Germinal center (tissue), 1 donor: ENCODE measurements at regions not wholly inside any gene's neighbourhood (a gene's known extent, or its start where the extent isn't known, plus 50 kb on each side); places are given as distances from the start of the nearest gene placed in this dataset.
"Not testable (repeated sequence)": the region's sequence is repeated elsewhere in the genome, so short reads cannot be mapped to it uniquely, and the experiment has no call there.

Source experiments
- DNase-seq: peaks from one replicate; pipeline ENCODE4 v3.0.0; 2012; ENCODE audit warnings: mixed read lengths, low spot score

DNA sequence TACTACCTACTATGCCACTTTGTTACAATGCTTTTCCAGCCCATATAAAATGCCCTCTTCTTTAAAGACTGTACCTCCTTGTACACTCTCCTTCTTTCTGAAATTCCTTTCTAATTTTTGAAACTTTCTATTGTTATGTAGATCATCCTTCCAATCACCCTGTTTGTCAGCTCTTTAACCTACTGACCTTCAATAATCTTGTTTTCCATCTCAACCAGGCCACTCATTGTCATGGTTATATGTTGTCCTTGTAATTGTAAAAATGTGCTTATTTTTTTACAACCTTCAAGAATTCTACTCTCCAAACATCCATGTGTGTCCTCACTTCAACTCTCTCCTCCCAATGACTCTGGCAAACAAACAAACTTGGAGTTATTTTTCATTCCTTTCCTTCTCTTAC lies 1172.6 kb upstream of the CELF2 start:
- DNase-seq, result no peak

DNA sequence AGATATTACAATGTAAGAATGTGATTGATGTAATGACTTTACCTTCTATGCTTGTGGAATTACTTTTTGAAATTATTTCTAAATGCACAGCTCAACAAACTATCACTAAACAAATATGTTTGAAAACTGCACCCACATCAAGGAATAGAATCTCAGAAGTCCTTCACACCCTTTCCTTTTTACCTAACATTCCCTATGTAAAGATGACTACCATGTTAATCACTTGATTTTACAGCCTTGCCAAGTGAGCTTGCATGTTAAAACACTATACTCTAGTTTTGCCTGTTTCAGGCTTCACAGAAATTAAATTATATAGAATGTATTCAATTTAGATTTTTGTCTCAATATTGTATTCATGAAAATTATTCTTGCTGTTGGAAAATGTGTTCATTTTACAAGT lies 1169.4 kb upstream of the CELF2 start:
- DNase-seq, result no peak

DNA sequence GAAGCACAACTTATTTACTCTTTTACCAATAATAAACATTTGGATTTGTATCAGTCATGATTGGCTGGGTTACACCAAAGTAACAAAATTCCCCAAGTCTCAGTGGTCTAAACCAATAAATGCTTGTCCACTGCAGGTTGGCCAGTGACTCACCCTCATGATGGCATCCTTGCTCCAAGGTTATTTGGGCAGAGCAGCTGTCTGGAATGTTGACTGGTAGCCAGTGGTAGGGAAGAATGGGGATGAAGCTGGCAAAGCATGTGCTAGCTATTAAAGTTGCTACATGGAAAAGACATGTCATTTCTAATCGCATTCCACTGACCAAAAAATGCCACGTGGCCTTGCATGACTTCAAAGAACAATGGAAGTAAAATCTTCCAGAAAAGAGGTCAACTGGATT lies 1168.7 kb upstream of the CELF2 start:
- no peak for DNase-seq

DNA sequence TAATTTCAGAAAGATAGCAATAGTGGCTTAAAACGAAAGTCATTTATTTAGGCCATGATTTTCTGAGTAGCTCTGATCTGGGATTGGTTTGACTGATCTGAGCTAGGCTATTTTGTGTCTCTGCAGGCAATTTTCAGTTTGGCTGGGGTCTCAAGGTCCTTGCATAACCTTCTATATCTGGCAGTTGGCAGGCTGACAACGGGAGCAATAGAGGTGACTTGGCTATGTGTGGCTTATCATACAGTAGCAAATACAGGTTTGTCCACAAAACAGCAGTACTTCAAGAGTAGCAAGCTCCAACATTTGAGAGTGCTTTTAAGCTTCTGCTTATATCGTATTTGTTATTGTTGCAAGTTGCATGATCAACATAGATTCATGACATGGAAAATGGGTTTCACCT lies 1167.3 kb upstream of the CELF2 start:
- no peak for DNase-seq

DNA sequence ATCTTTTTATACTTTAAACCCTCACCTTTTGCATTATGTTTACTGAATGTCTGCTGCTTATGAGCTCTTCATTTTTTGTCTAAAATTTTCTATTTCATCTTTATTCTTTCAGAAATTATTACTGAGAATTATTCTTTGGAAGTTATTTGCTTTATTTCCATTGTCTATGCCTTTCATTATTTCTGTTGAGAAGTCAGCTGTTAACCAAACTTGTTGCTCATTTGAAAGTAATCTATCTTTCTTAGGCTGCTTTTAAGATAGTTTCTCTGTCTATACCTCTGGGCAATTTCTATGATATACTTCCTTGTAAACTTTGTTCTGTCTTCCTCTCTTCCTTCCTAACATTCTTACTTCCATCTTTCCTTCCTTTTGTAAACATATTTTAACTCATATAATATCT lies 1165.9 kb upstream of the CELF2 start:
- DNase-seq, result no peak

DNA sequence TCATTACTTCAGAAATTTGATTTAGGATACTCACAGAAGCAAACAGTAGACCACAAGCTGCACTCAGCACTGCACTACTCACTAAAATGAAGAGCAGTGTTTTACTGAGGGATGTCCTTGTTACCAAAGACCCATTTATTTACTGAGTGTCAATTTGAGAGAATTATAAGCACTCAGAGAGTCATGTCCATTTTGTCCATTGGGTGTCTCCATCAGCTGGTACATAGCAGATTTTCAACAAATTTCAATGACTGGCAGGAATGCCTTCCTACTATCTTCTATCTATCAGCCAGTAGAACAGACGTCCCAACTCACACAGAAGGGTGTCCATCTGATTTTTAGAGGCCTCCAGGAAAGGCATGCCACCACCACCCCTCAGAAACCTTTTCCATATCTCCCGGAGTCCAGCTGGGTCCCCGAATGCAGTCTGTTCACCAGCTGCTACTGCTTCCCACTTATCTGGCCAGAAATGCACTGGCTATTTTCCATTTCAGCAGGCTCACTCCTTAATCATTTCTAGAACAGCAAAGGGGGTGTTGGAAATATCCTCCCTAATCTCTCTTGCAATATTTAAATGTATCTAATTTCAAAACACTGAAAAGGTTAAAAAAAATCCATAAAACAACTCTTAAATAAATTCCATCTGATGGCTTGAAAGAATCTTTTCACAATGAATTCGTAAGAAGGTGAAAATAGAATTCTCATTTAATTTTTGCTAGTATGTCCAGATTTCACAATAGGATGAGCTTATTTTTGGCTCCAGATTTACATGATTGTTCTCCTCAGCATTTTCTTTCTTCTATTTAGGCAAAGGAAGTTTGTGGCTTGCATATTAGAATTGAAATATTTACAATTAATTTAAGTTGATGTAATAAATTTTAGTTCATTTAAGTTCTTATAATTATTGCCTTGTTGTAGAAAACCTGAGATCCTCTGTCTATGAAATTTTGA lies 1164.0 kb upstream of the CELF2 start:
- no peak for DNase-seq

DNA sequence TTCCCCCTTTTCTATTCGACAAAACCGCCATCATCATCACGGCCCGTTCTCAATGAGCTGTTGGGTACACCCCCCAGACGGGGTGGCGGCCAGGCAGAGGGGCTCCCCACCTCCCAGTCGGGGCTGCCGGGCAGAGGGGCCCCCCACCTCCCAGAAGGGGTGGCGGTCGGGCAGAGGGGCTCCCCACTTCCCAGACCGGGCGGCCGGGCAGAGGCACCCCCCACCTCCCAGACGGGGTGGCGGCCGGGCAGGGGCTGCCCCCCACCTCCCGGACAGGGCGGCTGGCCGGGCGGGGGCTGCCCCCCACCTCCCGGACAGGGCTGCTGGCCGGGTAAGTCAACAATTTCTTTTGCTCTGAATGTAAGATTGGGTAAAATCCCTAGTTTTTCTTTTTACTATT lies 1162.2 kb upstream of the CELF2 start:
- DNase-seq, result not testable (repeated sequence)

DNA sequence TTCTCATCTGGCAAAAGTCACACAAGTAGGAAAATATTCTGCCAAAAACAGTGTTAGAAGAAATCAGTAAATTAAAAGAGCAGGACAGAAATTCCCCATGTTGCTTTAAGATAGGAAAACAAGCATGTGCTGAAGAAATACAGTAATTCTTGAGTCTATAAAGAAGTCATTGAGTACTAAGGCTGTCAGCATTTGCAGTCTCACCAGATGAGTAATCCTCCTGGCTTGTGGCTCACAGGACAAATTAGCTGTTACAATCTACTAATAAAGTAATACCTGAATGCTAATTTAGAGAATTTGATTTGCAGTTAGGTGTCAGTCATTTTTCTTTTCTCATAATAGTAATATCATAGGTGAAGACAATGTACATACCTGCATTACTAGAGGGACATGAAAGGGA lies 1158.9 kb upstream of the CELF2 start:
- no peak for DNase-seq

DNA sequence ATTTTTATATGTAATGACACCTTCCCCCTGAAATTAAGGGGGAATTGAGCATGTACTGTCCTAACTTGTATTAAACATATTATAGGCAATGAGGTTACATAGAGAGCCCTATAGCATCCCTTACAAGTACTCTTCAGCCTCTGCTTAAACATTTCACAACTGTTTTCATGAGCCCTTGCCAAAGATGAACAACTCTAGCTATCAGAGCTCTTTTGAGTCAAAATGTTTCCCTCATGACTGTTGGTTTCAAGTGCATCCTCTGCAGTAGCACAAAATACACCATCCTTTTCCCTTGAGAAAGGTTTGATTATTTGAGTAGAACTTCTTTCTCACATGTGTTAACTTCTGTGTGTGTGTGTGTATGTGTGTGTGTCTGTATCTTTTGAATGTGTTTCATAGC lies 1157.6 kb upstream of the CELF2 start:
- no peak for DNase-seq

DNA sequence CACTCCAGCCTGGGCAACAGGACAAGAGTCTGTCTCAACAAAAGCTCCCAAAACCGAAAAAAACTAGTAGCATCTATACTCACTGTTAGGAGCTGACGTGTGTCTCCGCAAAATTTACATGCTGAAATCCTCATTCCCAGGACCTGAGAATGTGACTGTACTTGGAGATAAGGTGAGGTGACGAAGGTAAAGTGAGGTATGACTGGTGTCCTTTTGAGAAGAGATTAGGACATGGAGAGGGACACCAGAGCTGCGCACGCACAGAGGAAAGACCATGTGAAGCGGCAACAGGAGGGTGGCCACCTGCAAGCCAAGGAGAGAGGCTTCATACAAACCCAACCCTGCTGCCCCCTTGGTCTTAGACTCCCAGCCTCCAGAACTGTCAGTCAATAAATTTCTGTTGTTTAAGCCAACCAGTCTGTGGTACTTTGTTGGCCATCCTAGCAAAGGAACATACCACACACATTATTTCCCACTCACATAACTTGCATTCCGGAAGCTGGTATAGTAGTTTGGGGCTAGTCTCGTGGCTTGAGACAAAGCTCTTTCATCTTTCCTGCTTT lies 1154.0 kb upstream of the CELF2 start:
- no peak for DNase-seq

DNA sequence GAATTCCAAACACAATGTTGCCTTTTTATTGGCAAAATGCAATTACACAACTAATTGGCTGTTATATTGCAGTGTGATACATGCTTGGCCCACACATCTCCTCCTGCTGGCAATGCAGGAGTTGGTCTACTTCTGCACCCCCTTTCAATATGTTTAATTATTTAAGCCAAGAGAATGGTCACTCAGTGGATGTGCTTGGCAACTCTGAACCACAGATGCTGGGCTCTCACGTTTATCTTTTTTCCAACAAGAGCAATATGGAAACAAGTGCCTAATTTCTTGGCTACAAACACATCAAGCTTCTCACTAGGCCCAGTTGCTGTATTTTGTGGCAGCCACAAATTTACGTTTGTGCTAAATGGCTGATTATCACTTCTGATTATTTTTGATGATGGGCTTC lies 1149.2 kb upstream of the CELF2 start:
- no peak for DNase-seq

DNA sequence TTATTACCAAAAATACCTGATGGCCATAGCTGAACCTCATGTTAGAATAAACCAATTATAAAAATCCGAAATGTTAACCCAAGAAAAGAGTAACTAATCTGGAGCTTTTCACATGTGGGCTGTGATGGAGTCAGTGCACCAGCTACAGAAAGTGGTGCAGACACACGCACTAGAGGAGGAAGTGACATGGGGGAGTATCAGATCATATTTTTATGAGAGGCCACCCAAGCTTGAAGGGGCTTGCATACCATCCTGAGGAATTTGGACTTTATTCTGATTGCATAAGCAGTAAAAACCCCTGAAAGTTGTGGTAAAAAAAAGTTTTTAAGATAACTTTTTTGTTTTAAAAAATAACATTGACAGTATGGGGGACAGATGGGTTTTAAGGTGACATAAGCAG lies 1148.5 kb upstream of the CELF2 start:
- no peak for DNase-seq

DNA sequence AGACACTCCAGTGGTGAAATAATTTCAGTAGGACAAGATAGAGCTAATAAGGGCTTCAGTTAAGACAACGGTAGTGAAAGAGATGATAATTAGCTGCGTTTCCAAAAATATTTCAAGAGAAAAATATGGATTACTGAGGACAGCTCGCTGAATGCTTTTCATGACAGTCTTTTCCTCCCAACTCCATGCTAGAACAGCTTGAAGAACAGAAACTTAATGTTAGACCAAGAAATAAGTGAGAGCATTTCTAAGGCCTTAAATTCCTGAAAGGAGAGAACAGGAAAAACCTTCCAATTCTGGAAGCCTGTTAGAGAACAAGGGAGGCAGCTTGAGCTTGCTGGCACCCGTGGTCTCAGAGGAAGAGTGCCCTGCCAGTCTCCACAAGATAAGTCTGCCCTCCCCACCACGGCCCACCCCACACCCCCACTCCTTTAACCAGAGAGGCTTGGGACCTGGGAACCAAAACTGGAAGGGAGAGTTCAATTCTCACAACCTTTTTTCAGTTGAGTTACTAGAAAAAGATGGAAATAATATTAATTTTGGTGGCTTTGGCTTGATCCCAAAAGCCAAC lies 1148.0 kb upstream of the CELF2 start:
- DNase-seq, result no peak

DNA sequence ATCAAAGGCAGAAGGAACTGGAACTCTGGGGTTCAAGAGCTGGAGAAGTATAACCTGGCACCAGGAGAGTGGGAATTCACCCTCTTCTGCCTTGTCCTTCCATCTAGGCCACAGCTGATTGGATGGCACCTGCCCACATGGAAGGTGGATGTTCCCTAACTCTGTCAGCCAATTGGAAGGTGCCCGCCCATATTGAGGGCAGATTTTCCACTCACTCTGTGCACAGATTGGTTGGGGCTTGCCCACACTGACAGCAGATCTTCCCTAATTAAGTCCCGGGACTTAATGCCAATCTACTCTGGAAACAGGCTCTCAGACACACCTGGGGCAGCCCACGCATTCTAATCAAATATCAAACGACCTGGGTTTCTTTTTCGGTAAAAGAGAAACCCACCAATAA lies 1142.3 kb upstream of the CELF2 start:
- no peak for DNase-seq

DNA sequence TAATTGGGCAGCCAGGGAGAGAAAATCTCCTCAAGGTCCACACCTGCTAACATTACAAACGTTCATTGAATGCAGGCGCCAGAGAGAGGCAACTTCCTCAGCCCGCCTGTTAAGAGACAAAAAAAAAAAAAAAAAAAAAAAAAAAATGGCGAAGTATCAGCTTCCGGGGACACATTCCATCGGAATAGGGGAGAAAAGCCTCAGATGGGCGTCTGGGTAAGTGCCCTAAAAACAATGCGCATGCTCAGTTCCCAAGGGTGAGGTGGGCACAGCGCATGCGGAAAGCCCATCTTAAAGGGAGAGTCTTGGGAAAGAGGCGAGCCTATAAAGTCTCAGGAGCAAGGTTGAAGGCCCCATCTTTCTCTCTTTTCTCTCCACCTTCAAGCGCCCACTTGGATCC lies 1139.7 kb upstream of the CELF2 start:
- DNase-seq, result no peak

DNA sequence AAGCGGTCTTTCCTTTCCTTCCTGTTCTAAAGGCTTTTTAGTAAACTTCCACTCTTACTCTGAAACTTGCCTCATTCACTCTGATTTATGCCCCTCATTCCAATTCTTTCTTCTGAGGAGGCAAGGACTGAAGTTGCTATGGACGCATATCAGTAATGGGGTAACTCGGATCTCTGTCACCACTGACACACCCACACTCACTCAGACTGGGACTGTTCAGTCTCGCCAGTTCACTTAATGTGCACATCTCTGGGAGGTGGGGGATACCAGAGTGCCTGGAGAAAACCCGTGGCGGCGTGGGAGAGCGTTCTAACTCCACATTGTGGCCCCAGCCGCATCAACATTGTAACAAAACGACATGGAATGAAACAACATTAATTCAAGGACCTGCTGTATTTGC lies 1139.3 kb upstream of the CELF2 start:
- no peak for DNase-seq

DNA sequence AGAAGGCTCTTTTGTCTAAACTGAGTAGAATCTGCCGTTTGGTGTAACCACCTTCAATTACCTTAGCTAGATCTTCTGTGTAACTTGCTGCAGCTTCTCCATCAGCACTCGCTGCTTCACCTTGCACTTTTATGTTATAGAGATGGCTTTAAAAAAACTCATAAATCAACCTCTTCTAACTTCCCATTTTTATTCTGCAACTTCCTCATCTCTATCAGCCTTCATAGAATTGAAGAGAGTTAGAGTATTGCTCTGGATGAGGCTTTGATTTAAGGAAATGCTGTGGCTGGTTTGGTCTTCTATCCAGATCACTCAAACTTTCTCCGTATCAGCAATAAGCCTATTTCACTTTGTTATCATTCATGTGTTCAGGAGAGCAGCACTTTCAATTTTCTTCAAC lies 1131.9 kb upstream of the CELF2 start:
- no peak for DNase-seq

DNA sequence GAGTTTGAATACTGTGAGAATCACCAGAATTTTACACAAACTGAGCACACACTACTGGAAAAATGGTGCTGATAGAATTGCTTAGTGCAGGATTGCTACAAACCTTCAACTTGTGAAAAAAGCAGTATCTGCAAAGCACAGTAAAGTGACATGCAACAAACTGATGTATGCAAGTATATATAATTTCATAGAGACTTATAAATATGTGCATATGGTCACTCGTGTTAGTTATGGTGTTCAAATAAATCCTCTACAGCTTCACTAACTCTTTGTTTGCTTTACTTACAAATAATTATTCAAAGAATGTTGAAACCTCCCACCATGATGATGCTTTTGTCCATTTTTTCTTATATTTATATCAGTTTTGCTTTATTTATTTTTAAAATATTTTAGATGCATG lies 1130.9 kb upstream of the CELF2 start:
- DNase-seq, result no peak

DNA sequence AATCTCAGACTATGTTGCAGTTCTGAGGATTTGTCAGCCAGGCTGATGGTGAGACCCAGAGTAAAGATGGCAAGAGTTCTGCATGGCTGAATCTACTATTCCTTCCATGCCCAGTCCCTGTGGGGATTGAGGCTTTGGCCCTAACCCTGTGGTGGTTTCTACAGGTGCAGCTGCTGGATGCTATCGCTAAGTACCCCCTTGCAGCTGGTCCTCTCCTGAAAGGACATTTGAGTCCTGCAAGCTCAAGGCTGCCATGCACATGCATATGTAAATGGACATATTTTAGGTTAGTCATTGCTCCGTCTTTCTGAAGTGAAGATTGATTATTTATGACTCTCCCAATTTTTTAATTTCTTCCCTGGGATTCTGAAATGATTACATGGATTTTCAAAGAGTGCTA lies 1122.2 kb upstream of the CELF2 start:
- no peak for DNase-seq

DNA sequence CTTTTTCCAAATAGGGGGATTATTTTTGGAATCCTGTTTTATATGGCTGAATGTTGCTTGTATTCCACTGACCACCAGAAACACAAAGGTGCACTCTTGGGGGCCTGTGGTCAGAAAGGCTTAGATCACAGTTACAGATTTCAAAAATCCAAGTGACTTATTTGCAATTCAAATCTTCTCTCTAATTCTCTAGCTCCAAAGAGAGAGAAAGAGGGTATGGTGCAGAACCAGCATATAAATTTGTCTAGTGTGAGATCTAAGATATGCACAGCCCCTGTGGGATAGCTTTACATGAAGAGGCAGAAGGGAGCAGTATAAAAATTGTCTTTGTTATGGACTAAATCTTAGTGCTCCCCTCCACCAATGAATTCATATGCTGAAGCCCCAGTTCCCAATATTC lies 1121.7 kb upstream of the CELF2 start:
- DNase-seq, result no peak

DNA sequence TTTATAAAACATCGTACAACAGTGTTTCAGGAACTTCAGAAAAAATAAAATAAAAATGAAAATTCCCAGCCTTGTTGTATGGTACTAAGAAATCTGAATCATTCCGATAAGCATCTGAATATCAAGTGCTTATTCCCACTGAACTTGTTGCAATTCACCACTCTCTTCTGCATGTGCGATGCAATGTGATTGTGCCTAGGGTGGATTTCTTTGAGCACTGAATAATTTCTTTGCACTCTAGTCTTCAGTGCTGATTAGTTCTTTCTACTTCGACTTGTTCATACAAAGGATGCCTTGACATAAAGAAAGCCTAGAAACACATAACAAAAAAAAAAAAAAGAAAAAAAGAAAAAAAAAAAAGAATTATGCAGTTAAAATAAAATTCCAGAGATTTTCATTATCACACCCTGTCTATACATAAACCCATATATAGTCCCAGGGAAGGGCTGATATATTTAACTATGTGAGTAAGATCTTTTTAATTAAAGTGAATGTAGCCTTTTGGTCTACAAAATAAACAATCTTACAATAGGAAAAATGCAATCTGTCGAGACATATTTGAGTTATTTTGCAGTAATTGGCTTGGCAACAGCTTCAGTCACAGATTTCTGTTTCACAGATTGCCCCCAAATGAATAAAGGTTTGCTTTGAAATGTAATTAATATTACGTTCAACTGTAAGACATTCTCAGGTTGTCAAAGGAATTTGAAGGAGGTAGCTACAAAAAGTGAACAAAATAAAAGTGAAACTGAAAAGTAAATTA lies 1118.9 kb upstream of the CELF2 start:
- no peak for DNase-seq

DNA sequence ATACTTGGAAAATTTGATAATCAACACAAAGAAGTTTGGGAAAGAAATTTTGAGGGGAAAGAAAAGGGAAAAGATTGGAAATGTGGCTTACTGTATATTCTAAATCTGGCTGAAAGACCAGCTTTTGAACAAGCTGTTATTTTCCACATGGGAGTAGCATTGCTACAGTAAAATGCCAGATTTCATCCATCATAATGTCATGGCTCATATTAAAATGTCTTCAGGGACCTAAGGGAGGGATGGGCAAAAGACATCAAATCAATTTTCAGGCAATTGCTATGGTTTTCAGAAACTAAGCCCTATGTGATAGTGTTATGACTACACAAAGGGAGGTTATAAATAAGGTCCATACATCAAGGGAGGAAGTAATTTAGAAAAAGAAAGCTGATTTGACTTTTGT lies 1116.9 kb upstream of the CELF2 start:
- no peak for DNase-seq

DNA sequence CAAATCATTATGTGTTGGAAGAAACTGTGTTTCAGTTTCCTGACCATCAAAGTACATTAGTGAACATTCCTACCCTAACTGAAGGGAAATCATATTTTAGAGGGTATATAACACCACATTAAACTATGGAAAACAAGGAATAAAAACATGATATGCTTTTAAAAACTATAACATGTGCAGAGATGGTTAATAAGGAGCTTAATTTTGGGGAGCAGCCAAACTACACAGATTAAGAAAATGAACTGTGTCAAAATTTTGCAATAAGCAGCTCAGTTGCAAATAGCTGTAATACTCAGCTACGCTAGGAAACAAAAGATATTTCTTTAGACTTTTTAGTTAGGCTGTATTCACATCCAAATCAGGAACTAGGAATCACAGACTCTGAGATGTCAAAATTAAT lies 1115.7 kb upstream of the CELF2 start:
- no peak for DNase-seq
